ENCODE measurements at regions not wholly inside any gene's neighbourhood (a gene's known extent, or its start where the extent isn't known, plus 50 kb on each side); places are given as distances from the start of the nearest gene placed in this dataset.
A peak's percentile ranks its signal among the peaks of the same experiment; 100 is the strongest.
"Not testable (repeated sequence)": the region's sequence is repeated elsewhere in the genome, so short reads cannot be mapped to it uniquely, and the experiment has no call there.

DNA sequence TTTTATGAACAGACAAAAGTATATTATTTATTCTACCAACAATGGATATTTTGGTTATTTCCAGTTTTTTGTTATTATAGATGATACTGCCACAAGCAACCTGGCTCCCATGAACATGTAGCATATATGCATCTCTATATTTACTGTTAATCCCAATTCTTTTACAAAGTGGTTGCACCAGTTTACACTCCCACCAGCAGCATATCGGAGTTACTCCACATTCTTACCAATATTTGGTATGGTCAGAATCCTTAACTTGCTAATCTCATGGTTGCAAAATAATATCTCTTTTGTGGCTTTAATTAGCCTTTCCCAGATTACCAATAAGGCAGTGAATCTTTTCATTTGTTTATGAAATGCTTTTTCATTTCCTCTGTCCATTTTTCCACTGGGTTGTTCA is 137.6 kb upstream of the CDYL start:
- no peak for ATAC-seq (replicated peaks in 1 of 2)
- H3K36me3 Mint-ChIP-seq (ENCODE audit: insufficient read depth in 2 of 2), result peaks cover 14 to 18% of the 10 kb centered on the region in 2 donors
- peaks cover 26% of the 10 kb centered on the region for H3K4me1 Mint-ChIP-seq (ENCODE audit: low read depth)
- H3K27ac Mint-ChIP-seq, result peak overlapping the region; percentile 86
- peaks cover 7 to 8% of the 10 kb centered on the region in 2 donors for H3K9me3 Mint-ChIP-seq
- H3K27me3 Mint-ChIP-seq (ENCODE audit: low read depth), result peaks cover 38% of the 10 kb centered on the region
- DNase-seq, result no peak
- H3K4me3 Mint-ChIP-seq, result peak overlapping the region in 1 of 2 donors; percentile 56

DNA sequence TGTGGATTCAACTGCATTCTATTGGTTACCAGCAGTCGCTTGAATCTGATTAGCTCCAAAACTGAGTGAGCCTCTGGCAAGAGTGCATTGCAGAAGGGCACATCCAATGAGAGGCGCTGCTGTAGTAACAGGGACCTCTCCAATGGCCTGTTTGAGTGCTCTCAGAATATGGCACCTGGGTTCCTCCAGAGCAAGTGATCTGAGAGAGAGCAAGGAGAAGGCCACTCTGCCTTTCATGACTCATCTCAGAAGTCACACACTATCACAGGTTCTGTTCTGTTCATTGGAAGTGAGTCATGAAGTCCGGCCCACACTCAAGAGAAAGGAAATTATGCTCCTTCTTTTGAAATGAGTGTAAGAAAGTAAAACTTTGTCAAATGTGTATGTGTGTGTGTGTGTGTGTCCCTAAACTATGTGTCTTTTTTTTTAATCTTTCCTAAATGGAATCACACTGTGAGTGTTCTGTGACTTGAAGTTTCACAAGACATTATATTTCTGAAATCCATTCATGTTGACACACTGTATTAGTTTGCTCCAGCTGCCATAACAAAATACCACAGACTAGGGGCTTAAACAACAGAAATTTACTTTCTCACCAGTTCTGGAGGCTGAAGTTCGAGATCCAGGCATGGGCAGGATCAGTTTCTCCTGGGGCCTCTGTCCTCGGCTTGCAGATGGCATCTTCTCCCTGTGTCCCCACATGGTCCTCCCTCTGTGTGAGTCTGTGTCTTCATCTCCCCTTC is 138.3 kb upstream of the CDYL start:
- peaks cover 14 to 18% of the 10 kb centered on the region in 2 donors for H3K36me3 Mint-ChIP-seq (ENCODE audit: insufficient read depth in 2 of 2)
- peaks cover 33% of the 10 kb centered on the region for H3K27me3 Mint-ChIP-seq (ENCODE audit: low read depth)
- H3K27ac Mint-ChIP-seq, result peak overlapping the region; percentile 86
- DNase-seq, result peak; percentile 64 to 70
- H3K9me3 Mint-ChIP-seq, result peaks cover 7 to 8% of the 10 kb centered on the region in 2 donors
- H3K4me1 Mint-ChIP-seq (ENCODE audit: low read depth), result peaks cover 26% of the 10 kb centered on the region
- H3K4me3 Mint-ChIP-seq, result peak overlapping the region in 1 of 2 donors; percentile 56
- peak; percentile 99 for ATAC-seq (replicated peaks in 1 of 2)

DNA sequence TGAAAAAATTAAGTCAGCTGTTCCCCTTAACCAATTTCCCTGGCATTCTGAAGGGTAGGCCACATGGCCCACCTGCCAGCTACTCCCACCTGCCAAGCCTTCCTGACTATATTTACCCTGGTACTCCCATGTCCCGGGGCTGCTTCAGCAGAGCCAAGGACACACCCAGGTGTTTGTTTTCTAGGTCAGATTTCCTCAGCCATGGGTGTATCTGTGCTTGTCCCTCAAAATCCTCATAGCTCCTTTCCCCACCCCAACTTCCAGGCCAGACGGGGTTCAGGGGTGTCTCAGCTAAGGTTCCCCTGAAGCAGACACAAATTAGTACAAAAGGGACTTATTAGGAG is 139.4 kb upstream of the CDYL start:
- H3K36me3 Mint-ChIP-seq (ENCODE audit: insufficient read depth in 2 of 2), result peaks cover 14 to 18% of the 10 kb centered on the region in 2 donors
- H3K27ac Mint-ChIP-seq, result no peak overlapping the region
- H3K4me1 Mint-ChIP-seq (ENCODE audit: low read depth), result peaks cover 26% of the 10 kb centered on the region
- no peak overlapping the region for H3K4me3 Mint-ChIP-seq
- H3K9me3 Mint-ChIP-seq, result peaks cover 7 to 12% of the 10 kb centered on the region in 2 donors
- ATAC-seq (replicated peaks in 1 of 2) (no peak), DNase-seq (no peak)
- peaks cover 24% of the 10 kb centered on the region for H3K27me3 Mint-ChIP-seq (ENCODE audit: low read depth)

DNA sequence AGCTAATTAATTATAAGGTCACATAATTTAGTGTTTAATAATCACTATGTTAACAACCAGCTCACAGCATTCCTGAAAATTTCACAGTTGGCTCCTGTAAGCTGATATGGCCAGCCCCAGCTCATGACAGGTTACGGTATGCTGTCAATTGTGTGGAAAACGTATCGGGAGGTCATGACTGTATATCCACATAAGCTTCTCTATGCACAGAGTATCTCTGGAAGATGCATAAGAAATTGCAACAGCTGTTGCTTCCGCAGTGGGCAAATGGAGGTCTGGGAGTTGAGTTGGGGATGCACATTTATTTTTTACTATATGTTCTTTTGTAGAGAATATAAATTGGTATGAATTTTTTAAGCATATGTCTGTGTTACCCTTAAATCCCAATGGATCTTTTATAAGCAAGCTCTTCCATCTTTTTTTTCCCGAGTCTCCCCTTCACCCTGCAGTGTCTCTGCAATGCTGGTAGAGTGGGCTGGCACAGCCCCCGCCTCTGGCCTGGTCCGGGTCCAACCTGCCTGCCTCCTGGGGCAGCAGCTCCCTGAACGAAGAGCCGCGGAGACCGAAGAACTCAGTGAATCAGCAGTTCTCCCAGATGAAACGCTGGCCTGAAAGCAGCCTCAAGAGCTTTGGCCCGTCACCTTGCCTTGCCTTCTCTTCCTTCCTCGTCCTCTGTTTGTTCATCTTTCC is 139.9 kb upstream of the CDYL start:
- no peak for DNase-seq
- no peak overlapping the region for H3K27ac Mint-ChIP-seq
- peaks cover 14 to 18% of the 10 kb centered on the region in 2 donors for H3K36me3 Mint-ChIP-seq (ENCODE audit: insufficient read depth in 2 of 2)
- no peak for ATAC-seq (replicated peaks in 1 of 2)
- peaks cover 7 to 12% of the 10 kb centered on the region in 2 donors for H3K9me3 Mint-ChIP-seq
- H3K27me3 Mint-ChIP-seq (ENCODE audit: low read depth), result peaks cover 22% of the 10 kb centered on the region
- H3K4me3 Mint-ChIP-seq, result no peak overlapping the region
- peaks cover 26% of the 10 kb centered on the region for H3K4me1 Mint-ChIP-seq (ENCODE audit: low read depth)

DNA sequence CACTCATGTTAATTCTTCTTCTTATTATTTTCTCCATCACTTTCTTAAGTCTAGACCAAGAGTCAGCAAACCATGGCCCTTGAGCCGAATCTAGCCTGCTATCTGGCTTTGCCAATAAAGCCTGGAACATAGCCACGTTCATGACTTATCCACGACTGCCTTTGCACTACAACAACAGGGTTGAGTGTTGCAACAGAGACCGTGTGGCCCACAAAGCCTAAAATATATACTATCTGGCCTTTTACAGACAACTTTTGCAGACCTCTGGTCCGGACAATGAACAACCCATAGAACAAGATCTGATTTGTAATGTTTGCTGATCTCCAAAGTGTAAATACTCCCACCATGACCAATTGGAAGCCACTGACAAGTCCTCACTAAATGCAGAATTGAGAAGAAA is 140.5 kb upstream of the CDYL start:
- ATAC-seq (replicated peaks in 1 of 2) (no peak), DNase-seq (no peak)
- H3K36me3 Mint-ChIP-seq (ENCODE audit: insufficient read depth in 2 of 2), result peaks cover 14 to 18% of the 10 kb centered on the region in 2 donors
- H3K9me3 Mint-ChIP-seq, result peaks cover 7 to 14% of the 10 kb centered on the region in 2 donors
- no peak overlapping the region for H3K4me3 Mint-ChIP-seq
- peaks cover 19% of the 10 kb centered on the region for H3K27me3 Mint-ChIP-seq (ENCODE audit: low read depth)
- no peak overlapping the region for H3K27ac Mint-ChIP-seq
- peaks cover 26% of the 10 kb centered on the region for H3K4me1 Mint-ChIP-seq (ENCODE audit: low read depth)

DNA sequence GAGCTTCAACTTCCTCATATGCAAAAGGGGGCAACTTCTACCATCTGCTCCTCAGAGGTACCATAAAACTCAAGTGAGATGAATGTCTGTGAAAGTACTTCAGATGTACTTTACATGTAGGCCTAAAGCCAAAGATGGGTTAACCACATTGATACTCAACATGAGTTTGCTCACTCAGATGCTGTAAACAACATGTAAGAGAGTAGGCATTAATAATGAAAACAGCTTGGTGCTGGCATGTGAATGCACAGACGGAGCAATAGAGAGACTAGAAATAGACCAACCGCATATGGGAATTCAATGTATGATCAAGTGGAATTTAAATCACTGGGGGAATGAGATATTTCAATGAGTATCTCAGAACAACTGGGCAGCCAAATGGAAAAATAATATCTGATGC is 143.8 kb upstream of the CDYL start:
- no peak for ATAC-seq (replicated peaks in 1 of 2)

DNA sequence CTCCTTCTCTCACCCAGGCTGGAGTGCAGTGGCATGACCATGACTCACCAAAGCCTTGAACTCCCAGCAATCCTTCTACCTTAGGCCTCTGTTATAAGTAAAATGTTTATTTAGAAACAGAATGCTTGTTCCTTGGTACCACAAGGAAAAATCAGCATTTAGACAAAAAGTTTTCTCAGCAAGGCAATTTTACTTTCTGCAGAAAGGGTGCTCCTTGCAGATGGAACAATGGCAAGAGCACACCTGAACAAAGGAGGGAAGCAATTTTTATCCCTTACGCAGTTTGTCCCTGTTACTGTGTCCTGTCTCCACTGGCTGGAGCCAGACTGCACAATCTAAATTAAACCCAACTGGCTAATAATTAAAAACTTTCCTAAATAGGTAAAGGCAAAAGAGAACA is 146.4 kb upstream of the CDYL start:
- not testable (repeated sequence) for H3K4me1 Mint-ChIP-seq (ENCODE audit: low read depth); ATAC-seq (replicated peaks in 1 of 2)
- H3K36me3 Mint-ChIP-seq (ENCODE audit: insufficient read depth in 2 of 2), result peaks cover 4 to 14% of the 10 kb centered on the region in 2 donors

More for the DNA sequence above, 143.8 kb upstream of the CDYL start:
- Mint-ChIP-seq H3K9me3 (peaks cover 4 to 18% of the 10 kb centered on the region in 2 donors), H3K4me1 (ENCODE audit: low read depth) (peaks cover 9% of the 10 kb centered on the region), H3K27ac (no peak overlapping the region), H3K4me3 (no peak overlapping the region), H3K36me3 (ENCODE audit: insufficient read depth in 2 of 2) (peaks cover 8 to 22% of the 10 kb centered on the region in 2 donors), H3K27me3 (ENCODE audit: low read depth) (no peaks in the 10 kb centered on the region)
- no peak for DNase-seq

DNA sequence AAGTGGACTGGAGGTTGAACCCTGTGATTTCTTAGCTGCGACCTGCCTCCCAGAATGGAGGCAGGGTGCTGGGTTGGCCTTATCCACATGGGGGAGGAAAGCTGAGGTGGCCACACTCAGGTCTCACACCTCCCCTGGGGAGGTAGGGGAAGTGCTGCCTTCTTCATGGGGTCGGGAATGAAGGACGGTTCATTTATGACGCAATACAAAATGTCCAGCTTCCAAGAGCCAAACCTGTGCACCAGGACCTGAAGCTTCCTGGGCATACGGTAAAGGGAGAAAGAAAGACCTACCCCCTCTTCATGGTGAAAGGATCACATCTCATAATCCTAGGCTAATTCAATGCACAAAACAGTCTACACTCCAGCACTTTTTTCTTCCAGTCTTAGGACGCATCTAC is 150.6 kb upstream of the CDYL start:
- H3K36me3 Mint-ChIP-seq (ENCODE audit: insufficient read depth in 2 of 2), result peaks cover 4 to 14% of the 10 kb centered on the region in 2 donors
- DNase-seq, result no peak
- H3K4me1 Mint-ChIP-seq (ENCODE audit: low read depth), result no peaks in the 10 kb centered on the region
- peaks cover 0 to 4% of the 10 kb centered on the region in 2 donors for H3K9me3 Mint-ChIP-seq
- no peak overlapping the region for H3K4me3 Mint-ChIP-seq
- no peak overlapping the region for H3K27ac Mint-ChIP-seq
- H3K27me3 Mint-ChIP-seq (ENCODE audit: low read depth), result no peaks in the 10 kb centered on the region
- no peak for ATAC-seq (replicated peaks in 1 of 2)

More for the DNA sequence above, 146.4 kb upstream of the CDYL start:
- not testable (repeated sequence) for DNase-seq; H3K27ac Mint-ChIP-seq; H3K27me3 Mint-ChIP-seq (ENCODE audit: low read depth); H3K4me3 Mint-ChIP-seq; H3K9me3 Mint-ChIP-seq

DNA sequence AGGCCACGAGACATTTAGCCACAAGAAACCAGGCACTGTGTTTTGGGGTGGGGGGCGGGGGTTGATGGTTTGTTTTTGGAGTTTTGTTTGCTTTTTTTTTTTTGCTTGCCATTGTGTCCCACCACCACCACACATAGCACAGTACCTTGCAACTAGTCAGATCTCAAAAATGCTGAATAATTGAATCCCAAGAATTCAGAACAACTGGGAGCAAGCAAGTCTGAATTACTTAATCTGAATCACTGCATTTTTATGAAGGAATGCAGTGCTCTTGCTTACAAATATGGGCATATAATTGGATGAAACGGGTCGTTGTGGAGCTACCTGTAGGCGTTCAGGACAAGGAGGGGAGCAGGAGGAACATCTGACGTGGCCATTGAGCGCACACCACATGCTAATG is 151.5 kb upstream of the CDYL start:
- DNase-seq (no peak), ATAC-seq (replicated peaks in 1 of 2) (no peak)
- no peak overlapping the region for H3K27ac Mint-ChIP-seq

DNA sequence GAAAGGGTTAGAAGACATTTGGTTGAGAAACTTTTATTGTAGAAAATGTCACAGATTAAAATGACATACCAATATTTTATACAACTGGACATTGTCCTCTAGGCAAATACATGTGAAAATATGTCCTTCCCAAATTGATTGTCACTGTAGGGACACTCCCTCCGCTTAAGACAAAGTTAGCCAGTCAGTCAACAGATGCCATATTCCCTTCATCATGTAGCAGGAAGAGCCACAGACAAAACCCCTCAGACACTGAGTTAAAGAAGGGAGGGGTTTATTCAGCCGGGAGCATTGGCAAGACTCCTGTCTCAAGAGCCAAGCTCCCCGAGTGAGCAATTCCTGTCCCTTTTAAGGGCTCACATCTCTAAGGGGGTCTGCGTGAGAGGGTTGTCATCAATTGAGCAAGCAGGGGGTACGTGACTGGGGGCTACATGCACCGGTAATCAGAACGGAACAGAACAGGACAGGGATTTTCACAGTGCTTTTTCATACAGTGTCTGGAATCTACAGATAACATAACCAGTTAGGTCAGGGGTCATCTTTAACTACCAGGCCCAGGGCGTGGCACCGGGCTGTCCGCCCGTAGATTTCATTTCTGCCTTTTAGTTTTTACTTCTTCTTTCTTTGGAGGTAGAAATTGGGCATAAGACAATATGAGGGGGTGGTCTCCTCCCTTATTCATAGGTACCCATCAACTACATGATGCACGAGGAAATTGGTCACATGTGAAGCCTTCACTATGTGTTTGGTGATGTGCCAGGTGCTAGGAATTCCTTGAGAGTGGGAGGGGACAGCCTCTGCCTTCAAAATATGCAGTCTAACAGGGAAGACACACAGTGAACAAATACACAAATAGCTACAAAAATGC is 155.7 kb upstream of the CDYL start:
- Mint-ChIP-seq H3K9me3 (no peaks in the 10 kb centered on the region), H3K36me3 (ENCODE audit: insufficient read depth in 2 of 2) (no peaks in the 10 kb centered on the region), H3K4me1 (ENCODE audit: low read depth) (no peaks in the 10 kb centered on the region), H3K4me3 (no peak overlapping the region), H3K27ac (no peak overlapping the region), H3K27me3 (ENCODE audit: low read depth) (no peaks in the 10 kb centered on the region)
- no peak for DNase-seq
- no peak for ATAC-seq (replicated peaks in 1 of 2)

More for the DNA sequence above, 151.5 kb upstream of the CDYL start:
- H3K4me3 Mint-ChIP-seq, result no peak overlapping the region
- H3K36me3 Mint-ChIP-seq (ENCODE audit: insufficient read depth in 2 of 2), result peaks cover 2 to 9% of the 10 kb centered on the region in 2 donors
- H3K4me1 Mint-ChIP-seq (ENCODE audit: low read depth), result no peaks in the 10 kb centered on the region
- peaks cover 0 to 4% of the 10 kb centered on the region in 2 donors for H3K9me3 Mint-ChIP-seq
- no peaks in the 10 kb centered on the region for H3K27me3 Mint-ChIP-seq (ENCODE audit: low read depth)

DNA sequence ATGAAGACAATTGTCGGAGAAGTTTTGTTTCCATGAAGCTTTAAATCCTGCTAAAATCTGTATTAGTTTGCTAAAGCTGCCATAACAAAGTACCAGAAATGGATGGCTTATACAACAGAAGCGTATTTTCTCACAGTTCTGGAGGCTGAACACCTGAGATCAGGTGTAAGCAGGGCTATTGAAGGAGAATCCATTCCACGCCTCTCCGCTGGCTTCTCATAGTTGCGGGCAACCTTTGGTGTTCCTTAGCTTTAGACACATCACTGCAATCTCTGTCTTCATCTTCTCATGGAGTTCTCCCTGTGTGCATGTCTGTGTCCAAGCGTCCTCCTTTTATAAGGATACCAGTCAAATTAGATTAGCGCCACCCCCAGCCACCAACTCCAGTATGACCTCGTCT is 159.9 kb upstream of the CDYL start:
- ATAC-seq (replicated peaks in 1 of 2) (no peak), DNase-seq (no peak)
- H3K27ac Mint-ChIP-seq, result no peak overlapping the region
- peaks cover 11% of the 10 kb centered on the region for H3K27me3 Mint-ChIP-seq (ENCODE audit: low read depth)
- H3K9me3 Mint-ChIP-seq, result no peaks in the 10 kb centered on the region
- no peaks in the 10 kb centered on the region for H3K4me1 Mint-ChIP-seq (ENCODE audit: low read depth)
- H3K4me3 Mint-ChIP-seq, result no peak overlapping the region
- peaks cover 0 to 2% of the 10 kb centered on the region in 2 donors for H3K36me3 Mint-ChIP-seq (ENCODE audit: insufficient read depth in 2 of 2)

DNA sequence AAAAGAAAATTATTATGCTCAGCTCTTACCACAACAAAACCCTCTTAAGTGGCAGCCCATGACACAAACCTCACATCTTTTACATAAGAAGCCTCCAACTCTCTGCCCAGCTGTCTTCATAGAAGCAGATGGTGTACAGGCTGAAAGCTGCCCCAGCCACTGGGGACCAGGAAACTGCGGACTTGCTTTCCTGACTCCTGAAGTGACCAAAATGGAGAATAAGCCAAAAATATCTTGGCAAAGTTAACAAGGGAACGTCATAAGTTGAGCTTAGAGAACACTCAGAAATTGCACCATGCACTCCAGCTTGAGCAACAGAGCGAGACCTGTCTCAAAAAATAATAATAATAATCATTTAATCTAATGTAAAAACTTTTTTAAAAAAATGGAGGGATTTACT is 160.3 kb upstream of the CDYL start:
- no peak for ATAC-seq (replicated peaks in 1 of 2)
- H3K9me3 Mint-ChIP-seq, result no peaks in the 10 kb centered on the region
- no peak overlapping the region for H3K27ac Mint-ChIP-seq
- DNase-seq, result no peak
- no peaks in the 10 kb centered on the region for H3K4me1 Mint-ChIP-seq (ENCODE audit: low read depth)
- peaks cover 0 to 2% of the 10 kb centered on the region in 2 donors for H3K36me3 Mint-ChIP-seq (ENCODE audit: insufficient read depth in 2 of 2)
- H3K4me3 Mint-ChIP-seq, result no peak overlapping the region
- peaks cover 14% of the 10 kb centered on the region for H3K27me3 Mint-ChIP-seq (ENCODE audit: low read depth)

DNA sequence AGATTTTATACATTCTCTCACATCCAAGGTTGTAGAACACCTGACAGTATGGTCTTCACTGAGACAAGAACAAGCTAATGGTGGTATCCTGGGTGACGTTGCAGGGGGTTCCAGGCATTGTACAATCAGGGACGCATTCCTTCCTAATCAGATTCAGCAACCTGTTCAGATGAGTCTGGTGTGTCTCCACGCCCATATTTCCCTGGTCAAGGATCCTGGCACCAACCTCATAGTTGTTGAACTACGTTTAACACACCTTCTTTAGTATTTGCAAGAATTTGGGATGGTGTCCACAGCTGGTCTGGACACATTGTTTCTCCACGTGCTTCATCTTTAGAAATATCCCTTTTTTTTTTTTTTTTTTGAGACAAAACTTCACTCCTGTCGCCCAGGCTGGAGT is 161.0 kb upstream of the CDYL start:
- no peak overlapping the region for H3K4me3 Mint-ChIP-seq
- ATAC-seq (replicated peaks in 1 of 2), result no peak

More for the DNA sequence above, 161.0 kb upstream of the CDYL start:
- Mint-ChIP-seq H3K27me3 (ENCODE audit: low read depth) (peaks cover 18% of the 10 kb centered on the region), H3K36me3 (ENCODE audit: insufficient read depth in 2 of 2) (peaks cover 0 to 2% of the 10 kb centered on the region in 2 donors), H3K4me1 (ENCODE audit: low read depth) (peaks cover 2% of the 10 kb centered on the region), H3K27ac (no peak overlapping the region), H3K9me3 (no peaks in the 10 kb centered on the region)
- no peak for DNase-seq

Measured in activated T-cell treated with anti-CD3 and anti-CD28 coated beads, Interleukin-2, amount 50 U/mL, for 72 hours (primary cell).